ENCODE measurements at regions not wholly inside any gene's neighbourhood (a gene's known extent, or its start where the extent isn't known, plus 50 kb on each side); places are given as distances from the start of the nearest gene placed in this dataset.

- Histone ChIP-seq H3K9ac (ENCODE audit: insufficient read depth, low read depth, low read length) (no peak overlapping the region), H3K4me3 (replicated peaks in 1 of 3; ENCODE audit: insufficient read depth in 1 of 3, low read depth in 2 of 3, low read length in 3 of 3) (no peak overlapping the region), H3K9me3 (ENCODE audit: low read length) (peaks cover 40% of the 10 kb centered on the region; the same call in 1 of the 2 replicates), H3K27me3 (ENCODE audit: control insufficient read depth in 1 of 2, insufficient read depth in 2 of 2, low read length in 2 of 2) (no peaks in the 10 kb centered on the region), H3K36me3 (replicated peaks in 1 of 2; ENCODE audit: control insufficient read depth in 1 of 2, insufficient read depth in 2 of 2, low read length in 2 of 2) (no peaks in the 10 kb centered on the region), H4K20me1 (ENCODE audit: insufficient read depth, low read length) (no peaks in the 10 kb centered on the region), H3K27ac (ENCODE audit: extremely low read length, insufficient read depth, low read length) (no peak overlapping the region), H3K4me2 (ENCODE audit: low read depth, low read length) (no peak overlapping the region), H3K4me1 (ENCODE audit: insufficient read depth, low read length) (no peaks in the 10 kb centered on the region), H3K79me2 (ENCODE audit: insufficient read depth, low read length) (no peaks in the 10 kb centered on the region), H2AFZ (ENCODE audit: low read length) (no peak overlapping the region)
- intact Hi-C loops (cut with micrococcal nuclease; ENCODE audit: unreplicated experiment) = no loop called here
- BruUV-seq (replicated peaks) = no TSS peak
- ATAC-seq (no peak), FAIRE-seq (no peak), DNase-seq (ENCODE audit: low spot score) (no peak)
- ChIA-PET POLR2A (no interaction called here), CTCF (ENCODE audit: low intra/inter-chr PET ratio, low total read pairs) (no interaction called here)
- in situ Hi-C loops (cut with HindIII; ENCODE audit: extremely low pct_ligation_motif_present, low pct_unique_long_range_greater_than_20kb) = no loop called here
- TF ChIP-seq SMAD1 (CRISPR knock-in tag; IDR thresholded peaks at IDR 0.05; ENCODE audit: borderline replicate concordance, low read depth) (no peak), PHF5A (CRISPR knock-in tag; IDR thresholded peaks at IDR 0.05; ENCODE audit: low read depth, unreplicated experiment) (no peak), ZNF740 (CRISPR knock-in tag; IDR thresholded peaks at IDR 0.05) (no peak), ZNF891 (CRISPR knock-in tag; IDR thresholded peaks at IDR 0.05) (no peak), ZNF703 (CRISPR knock-in tag; IDR thresholded peaks at IDR 0.05; ENCODE audit: borderline replicate concordance) (no peak), ZNF792 (CRISPR knock-in tag; IDR thresholded peaks at IDR 0.05) (no peak), TEF (CRISPR knock-in tag; IDR thresholded peaks at IDR 0.05) (no peak)
Observed at GRCh38 chr7:11985376-11985775, 153.4 kb upstream of the THSD7A start.

- POLR2A ChIA-PET = no interaction called here
- no TSS peak for BruUV-seq (replicated peaks)
- 1% methylated on average over 3 of the region's 3 CpGs for WGBS (ENCODE audit: low lambda C conversion rate)
- TF ChIP-seq ZBTB38 (CRISPR knock-in tag; IDR thresholded peaks at IDR 0.05) (no peak), ZKSCAN5 (CRISPR knock-in tag; IDR thresholded peaks at IDR 0.05) (no peak), HDAC6 (IDR thresholded peaks at IDR 0.05; ENCODE audit: low read depth, low read length) (no peak), MAZ (IDR thresholded peaks at IDR 0.05; ENCODE audit: borderline replicate concordance, low read depth, low read length) (no peak), MAZ (CRISPR knock-in tag; IDR thresholded peaks at IDR 0.05; ENCODE audit: low read depth) (no peak), NCOA1 (CRISPR knock-in tag; IDR thresholded peaks at IDR 0.05) (no peak), REXO4 (CRISPR knock-in tag; IDR thresholded peaks at IDR 0.05; ENCODE audit: borderline replicate concordance) (no peak), ZNF589 (CRISPR knock-in tag; conservative IDR thresholded peaks at IDR 0.05) (no peak), LRRFIP1 (CRISPR knock-in tag; conservative IDR thresholded peaks at IDR 0.05) (no peak), ZNF282 (IDR thresholded peaks at IDR 0.05; ENCODE audit: partially characterized antibody) (no peak), TBL1XR1 (IDR thresholded peaks at IDR 0.05; ENCODE audit: borderline replicate concordance, low read length, partially characterized antibody) (no peak), SALL1 (CRISPR knock-in tag; IDR thresholded peaks at IDR 0.05) (no peak)
Observed at GRCh38 chr7:11985971-11986370, 154.0 kb upstream of the THSD7A start.

More at GRCh38 chr7:11985971-11986370, 154.0 kb upstream of the THSD7A start:
- no peak overlapping the region for H3K4me3 ChIP-seq (replicated peaks in 1 of 3; ENCODE audit: insufficient read depth in 1 of 3, low read depth in 2 of 3, low read length in 3 of 3)
- H3K4me1 ChIP-seq (ENCODE audit: insufficient read depth, low read length) = no peaks in the 10 kb centered on the region
- in situ Hi-C loops (cut with HindIII; ENCODE audit: extremely low pct_ligation_motif_present, low pct_unique_long_range_greater_than_20kb) = no loop called here
- no peak overlapping the region for H3K9ac ChIP-seq (ENCODE audit: insufficient read depth, low read depth, low read length)
- FAIRE-seq (no peak), DNase-seq (ENCODE audit: low spot score) (no peak), ATAC-seq (no peak)
- intact Hi-C loops (cut with micrococcal nuclease; ENCODE audit: unreplicated experiment) = no loop called here
- H3K79me2 ChIP-seq (ENCODE audit: insufficient read depth, low read length) = no peaks in the 10 kb centered on the region
- peaks cover 34% of the 10 kb centered on the region; the same call in 1 of the 2 replicates for H3K9me3 ChIP-seq (ENCODE audit: low read length)
- H3K4me2 ChIP-seq (ENCODE audit: low read depth, low read length) = no peak overlapping the region
- H3K27ac ChIP-seq (ENCODE audit: extremely low read length, insufficient read depth, low read length) = no peak overlapping the region
- no peaks in the 10 kb centered on the region for H3K36me3 ChIP-seq (replicated peaks in 1 of 2; ENCODE audit: control insufficient read depth in 1 of 2, insufficient read depth in 2 of 2, low read length in 2 of 2)
- H3K27me3 ChIP-seq (ENCODE audit: control insufficient read depth in 1 of 2, insufficient read depth in 2 of 2, low read length in 2 of 2) = no peaks in the 10 kb centered on the region
- H2AFZ ChIP-seq (ENCODE audit: low read length) = no peak overlapping the region
- no peaks in the 10 kb centered on the region for H4K20me1 ChIP-seq (ENCODE audit: insufficient read depth, low read length)
- CTCF ChIA-PET (ENCODE audit: low intra/inter-chr PET ratio, low total read pairs) = no interaction called here

Measured in HepG2 (cell line).